ENCODE measurements at regions not wholly inside any gene's neighbourhood (a gene's known extent, or its start where the extent isn't known, plus 50 kb on each side); places are given as distances from the start of the nearest gene placed in this dataset.
A peak's percentile ranks its signal among the peaks of the same experiment; 100 is the strongest.
"Not testable (repeated sequence)": the region's sequence is repeated elsewhere in the genome, so short reads cannot be mapped to it uniquely, and the experiment has no call there.

DNA sequence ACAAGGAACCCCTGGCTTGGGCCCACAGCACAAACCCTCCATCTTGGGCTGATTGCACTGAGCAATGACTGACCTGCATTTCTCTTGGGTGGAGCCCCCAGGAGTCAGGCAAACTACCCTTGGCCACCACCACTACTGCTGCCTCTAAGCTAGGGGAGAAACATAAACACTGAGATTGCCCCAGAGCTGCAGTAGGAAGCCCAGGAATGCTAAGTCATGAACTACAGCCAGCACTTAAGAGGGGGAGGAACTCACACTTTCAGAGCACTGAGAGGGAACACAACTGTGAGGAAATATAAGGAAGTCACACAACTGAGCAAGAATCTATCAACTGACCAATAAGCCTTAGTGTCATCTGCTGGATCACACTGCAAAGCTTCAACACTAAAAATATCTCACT lies 111.6 kb upstream of the PPP3CA start:
- DNase-seq, result no peak

GRCh38 chr4:101458473-101458872 lies 111.1 kb upstream of the PPP3CA start:
- Mint-ChIP-seq H3K27ac (no peak overlapping the region), H3K4me1 (ENCODE audit: low read depth) (no peaks in the 10 kb centered on the region), H3K9me3 (peaks cover 3% of the 10 kb centered on the region), H3K36me3 (ENCODE audit: low read depth) (no peaks in the 10 kb centered on the region), H3K27me3 (peaks cover 39% of the 10 kb centered on the region), H3K4me3 (no peak overlapping the region)
- DNase-seq, result no peak

More for the DNA sequence above, 111.6 kb upstream of the PPP3CA start:
- Mint-ChIP-seq H3K9me3 (peaks cover 3% of the 10 kb centered on the region), H3K4me1 (ENCODE audit: low read depth) (no peaks in the 10 kb centered on the region), H3K4me3 (no peak overlapping the region), H3K27me3 (peaks cover 39% of the 10 kb centered on the region), H3K36me3 (ENCODE audit: low read depth) (no peaks in the 10 kb centered on the region), H3K27ac (no peak overlapping the region)

DNA sequence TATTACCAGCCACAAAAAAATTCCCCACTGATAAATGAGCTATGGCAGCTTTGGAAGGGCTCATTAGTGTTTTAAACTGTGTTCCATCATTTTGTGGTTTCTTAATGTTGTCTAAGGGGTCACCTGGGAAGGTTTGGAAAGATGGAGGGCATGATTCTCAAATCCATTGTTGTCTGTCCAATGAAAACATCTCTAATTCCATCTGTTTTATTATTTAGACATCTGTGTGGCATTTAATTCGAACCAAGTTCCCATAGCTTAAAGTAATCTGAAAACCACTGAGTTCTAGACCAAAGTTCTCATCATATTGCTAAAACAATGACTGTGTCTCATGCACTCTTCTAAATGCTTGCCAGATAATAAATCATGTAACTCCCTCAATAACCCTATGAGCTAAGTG lies 103.8 kb upstream of the PPP3CA start:
- no peak overlapping the region for H3K27ac Mint-ChIP-seq
- peaks cover 23% of the 10 kb centered on the region for H3K27me3 Mint-ChIP-seq
- no peaks in the 10 kb centered on the region for H3K4me1 Mint-ChIP-seq (ENCODE audit: low read depth)
- no peak for DNase-seq
- H3K4me3 Mint-ChIP-seq, result no peak overlapping the region
- H3K36me3 Mint-ChIP-seq (ENCODE audit: low read depth), result no peaks in the 10 kb centered on the region
- no peaks in the 10 kb centered on the region for H3K9me3 Mint-ChIP-seq

GRCh38 chr4:101441446-101441845 lies 94.1 kb upstream of the PPP3CA start:
- H3K27ac Mint-ChIP-seq, result no peak overlapping the region
- no peak overlapping the region for H3K4me3 Mint-ChIP-seq
- peaks cover 14% of the 10 kb centered on the region for H3K27me3 Mint-ChIP-seq
- no peaks in the 10 kb centered on the region for H3K4me1 Mint-ChIP-seq (ENCODE audit: low read depth)
- no peak for DNase-seq
- no peaks in the 10 kb centered on the region for H3K9me3 Mint-ChIP-seq
- H3K36me3 Mint-ChIP-seq (ENCODE audit: low read depth), result no peaks in the 10 kb centered on the region

GRCh38 chr4:101439926-101440325 lies 92.6 kb upstream of the PPP3CA start:
- Mint-ChIP-seq H3K4me3 (no peak overlapping the region), H3K36me3 (ENCODE audit: low read depth) (no peaks in the 10 kb centered on the region), H3K9me3 (no peaks in the 10 kb centered on the region), H3K27ac (no peak overlapping the region), H3K4me1 (ENCODE audit: low read depth) (no peaks in the 10 kb centered on the region), H3K27me3 (peaks cover 15% of the 10 kb centered on the region)
- DNase-seq, result no peak

- peaks cover 35% of the 10 kb centered on the region for H3K27me3 Mint-ChIP-seq
- H3K36me3 Mint-ChIP-seq (ENCODE audit: low read depth), result no peaks in the 10 kb centered on the region
- H3K9me3 Mint-ChIP-seq, result peaks cover 4% of the 10 kb centered on the region
- H3K4me3 Mint-ChIP-seq, result no peak overlapping the region
- no peak overlapping the region for H3K27ac Mint-ChIP-seq
- no peak for DNase-seq
- peaks cover 37% of the 10 kb centered on the region for H3K4me1 Mint-ChIP-seq (ENCODE audit: low read depth)
Observed at GRCh38 chr4:101421386-101421785, 74.1 kb upstream of the PPP3CA start.

- H3K4me3 Mint-ChIP-seq, result no peak overlapping the region
- H3K27ac Mint-ChIP-seq, result no peak overlapping the region
- peaks cover 4% of the 10 kb centered on the region for H3K9me3 Mint-ChIP-seq
- H3K36me3 Mint-ChIP-seq (ENCODE audit: low read depth), result no peaks in the 10 kb centered on the region
- H3K27me3 Mint-ChIP-seq, result peaks cover 42% of the 10 kb centered on the region
- no peak for DNase-seq
- H3K4me1 Mint-ChIP-seq (ENCODE audit: low read depth), result peaks cover 39% of the 10 kb centered on the region
Observed at GRCh38 chr4:101420661-101421060, 73.3 kb upstream of the PPP3CA start.

GRCh38 chr4:101419336-101420135 lies 72.2 kb upstream of the PPP3CA start:
- Mint-ChIP-seq H3K4me3 (peak overlapping the region; percentile 10), H3K9me3 (peaks cover 4% of the 10 kb centered on the region), H3K36me3 (ENCODE audit: low read depth) (no peaks in the 10 kb centered on the region), H3K27me3 (peaks cover 46% of the 10 kb centered on the region), H3K27ac (peak overlapping the region; percentile 59), H3K4me1 (ENCODE audit: low read depth) (peaks cover 45% of the 10 kb centered on the region)
- no peak for DNase-seq

- Mint-ChIP-seq H3K4me3 (peak overlapping the region; percentile 42), H3K36me3 (ENCODE audit: low read depth) (no peaks in the 10 kb centered on the region), H3K9me3 (no peaks in the 10 kb centered on the region), H3K4me1 (ENCODE audit: low read depth) (peaks cover 48% of the 10 kb centered on the region), H3K27me3 (peaks cover 47% of the 10 kb centered on the region), H3K27ac (peak overlapping the region; percentile 30)
- DNase-seq, result no peak
Observed at GRCh38 chr4:101418466-101418865, 71.1 kb upstream of the PPP3CA start.

DNA sequence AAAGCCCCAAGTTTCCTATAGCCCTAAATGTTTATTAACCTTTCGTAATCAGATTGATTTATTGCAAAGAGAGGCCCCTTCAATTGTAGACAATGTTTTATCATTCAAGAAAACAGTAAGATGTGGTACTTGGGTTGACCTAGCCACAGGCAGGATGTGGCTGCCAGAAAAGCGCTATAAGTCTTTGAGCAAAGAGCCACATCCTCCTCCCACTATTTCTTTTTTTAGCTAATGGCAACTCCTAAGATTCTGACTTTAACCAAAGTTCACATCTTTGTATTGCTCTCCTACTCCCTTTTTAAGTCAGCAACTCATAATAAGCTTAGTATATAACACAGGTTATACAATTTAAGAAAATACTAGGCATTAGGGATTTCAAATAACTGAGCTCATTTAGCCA lies 70.7 kb upstream of the PPP3CA start:
- H3K4me1 Mint-ChIP-seq (ENCODE audit: low read depth), result peaks cover 48% of the 10 kb centered on the region
- H3K4me3 Mint-ChIP-seq, result peak overlapping the region; percentile 42
- peaks cover 50% of the 10 kb centered on the region for H3K27me3 Mint-ChIP-seq
- peak; percentile 52 for DNase-seq
- H3K27ac Mint-ChIP-seq, result peak overlapping the region; percentile 30
- no peaks in the 10 kb centered on the region for H3K36me3 Mint-ChIP-seq (ENCODE audit: low read depth)
- no peaks in the 10 kb centered on the region for H3K9me3 Mint-ChIP-seq

- H3K4me1 Mint-ChIP-seq (ENCODE audit: low read depth), result peaks cover 48% of the 10 kb centered on the region
- peak; percentile 35 for DNase-seq
- no peak overlapping the region for H3K27ac Mint-ChIP-seq
- H3K4me3 Mint-ChIP-seq, result no peak overlapping the region
- H3K36me3 Mint-ChIP-seq (ENCODE audit: low read depth), result no peaks in the 10 kb centered on the region
- peaks cover 53% of the 10 kb centered on the region for H3K27me3 Mint-ChIP-seq
- H3K9me3 Mint-ChIP-seq, result no peaks in the 10 kb centered on the region
Observed at GRCh38 chr4:101417046-101417445, 69.7 kb upstream of the PPP3CA start.

DNA sequence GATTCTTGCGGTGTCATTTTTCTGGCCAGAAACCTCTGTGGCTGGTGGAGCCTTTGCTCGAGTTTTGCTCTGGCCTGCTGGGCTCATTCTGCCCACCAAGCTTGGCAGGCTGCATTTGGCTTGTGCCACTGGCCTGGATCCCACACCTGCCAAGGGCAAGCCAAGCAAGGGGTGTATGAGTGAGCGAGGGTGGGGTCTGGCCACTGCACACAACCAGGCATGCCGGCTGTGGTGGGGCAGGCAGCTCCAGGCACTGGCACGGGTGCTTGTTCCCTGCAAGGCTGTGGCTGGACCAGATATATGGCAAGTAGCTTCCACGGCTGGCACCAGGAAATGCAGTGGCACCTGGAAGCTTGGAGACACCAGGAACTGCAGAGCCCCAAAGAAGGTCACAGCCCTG lies 68.6 kb upstream of the PPP3CA start:
- no peak overlapping the region for H3K4me3 Mint-ChIP-seq
- H3K4me1 Mint-ChIP-seq (ENCODE audit: low read depth), result peaks cover 54% of the 10 kb centered on the region
- no peaks in the 10 kb centered on the region for H3K9me3 Mint-ChIP-seq
- no peak for DNase-seq
- H3K27me3 Mint-ChIP-seq, result peaks cover 49% of the 10 kb centered on the region
- H3K36me3 Mint-ChIP-seq (ENCODE audit: low read depth), result no peaks in the 10 kb centered on the region
- no peak overlapping the region for H3K27ac Mint-ChIP-seq

- no peaks in the 10 kb centered on the region for H3K36me3 Mint-ChIP-seq (ENCODE audit: low read depth)
- no peaks in the 10 kb centered on the region for H3K9me3 Mint-ChIP-seq
- peaks cover 42% of the 10 kb centered on the region for H3K4me1 Mint-ChIP-seq (ENCODE audit: low read depth)
- peaks cover 39% of the 10 kb centered on the region for H3K27me3 Mint-ChIP-seq
- no peak overlapping the region for H3K27ac Mint-ChIP-seq
- H3K4me3 Mint-ChIP-seq, result no peak overlapping the region
- no peak for DNase-seq
Observed at GRCh38 chr4:101414496-101414895, 67.2 kb upstream of the PPP3CA start.

DNA sequence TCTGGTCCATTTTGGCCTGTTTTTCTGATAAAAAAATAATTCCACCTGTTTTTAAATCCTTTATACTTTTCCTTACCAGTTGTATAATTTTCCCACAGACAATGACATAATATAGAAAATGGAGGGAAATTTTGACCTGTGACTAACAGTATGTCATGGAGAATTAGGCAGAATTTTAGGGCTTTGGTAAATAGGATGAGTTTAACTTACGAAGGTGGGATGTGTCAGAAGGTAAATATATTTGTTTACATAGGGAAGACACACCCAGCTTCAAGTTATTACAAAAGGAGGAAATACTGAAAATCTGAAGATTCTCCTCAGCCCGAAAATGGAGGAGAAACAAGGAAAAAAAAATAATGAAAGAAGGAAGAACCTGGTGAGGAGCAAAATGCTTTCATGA lies 64.6 kb upstream of the PPP3CA start:
- peaks cover 2% of the 10 kb centered on the region for H3K9me3 Mint-ChIP-seq
- peaks cover 37% of the 10 kb centered on the region for H3K27me3 Mint-ChIP-seq
- H3K4me1 Mint-ChIP-seq (ENCODE audit: low read depth), result peaks cover 19% of the 10 kb centered on the region
- H3K36me3 Mint-ChIP-seq (ENCODE audit: low read depth), result no peaks in the 10 kb centered on the region
- no peak for DNase-seq
- no peak overlapping the region for H3K4me3 Mint-ChIP-seq
- H3K27ac Mint-ChIP-seq, result no peak overlapping the region

DNA sequence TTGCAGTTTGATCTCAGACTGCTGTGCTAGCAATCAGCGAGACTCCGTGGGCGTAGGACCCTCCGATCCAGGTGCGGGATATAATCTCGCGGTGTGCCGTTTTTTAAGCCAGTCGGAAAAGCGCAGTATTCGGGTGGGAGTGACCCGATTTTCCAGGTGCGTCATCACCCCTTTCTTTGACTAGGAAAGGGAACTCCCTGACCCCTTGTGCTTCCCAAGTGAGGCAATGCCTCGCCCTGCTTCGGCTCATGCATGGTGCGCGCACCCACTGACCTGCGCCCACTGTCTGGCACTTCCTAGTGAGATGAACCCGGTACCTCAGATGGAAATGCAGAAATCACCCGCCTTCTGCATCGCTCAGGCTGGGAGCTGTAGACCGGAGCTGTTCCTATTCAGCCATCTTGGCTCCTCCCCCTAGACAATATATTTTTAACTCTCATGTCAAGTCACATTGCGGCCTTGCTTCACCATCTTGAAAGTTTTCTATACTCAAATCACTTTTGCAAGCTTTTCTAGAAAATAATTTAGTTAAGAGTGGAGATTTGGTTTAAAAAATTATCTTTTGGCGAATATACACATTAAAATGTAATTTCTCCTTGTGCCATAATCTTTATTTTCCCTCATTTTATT lies 64.1 kb upstream of the PPP3CA start:
- not testable (repeated sequence) for H3K27ac Mint-ChIP-seq; H3K9me3 Mint-ChIP-seq; DNase-seq; H3K36me3 Mint-ChIP-seq (ENCODE audit: low read depth)
- Mint-ChIP-seq H3K27me3 (peaks cover 36% of the 10 kb centered on the region), H3K4me1 (ENCODE audit: low read depth) (peaks cover 16% of the 10 kb centered on the region), H3K4me3 (peak overlapping the region; percentile 4)

All from activated T-cell treated with anti-CD3 and anti-CD28 coated beads, Interleukin-2, amount 50 U/mL, for 24 hours (primary cell).